ENCODE measurements at regions not wholly inside any gene's neighbourhood (a gene's known extent, or its start where the extent isn't known, plus 50 kb on each side); places are given as distances from the start of the nearest gene placed in this dataset.

DNA sequence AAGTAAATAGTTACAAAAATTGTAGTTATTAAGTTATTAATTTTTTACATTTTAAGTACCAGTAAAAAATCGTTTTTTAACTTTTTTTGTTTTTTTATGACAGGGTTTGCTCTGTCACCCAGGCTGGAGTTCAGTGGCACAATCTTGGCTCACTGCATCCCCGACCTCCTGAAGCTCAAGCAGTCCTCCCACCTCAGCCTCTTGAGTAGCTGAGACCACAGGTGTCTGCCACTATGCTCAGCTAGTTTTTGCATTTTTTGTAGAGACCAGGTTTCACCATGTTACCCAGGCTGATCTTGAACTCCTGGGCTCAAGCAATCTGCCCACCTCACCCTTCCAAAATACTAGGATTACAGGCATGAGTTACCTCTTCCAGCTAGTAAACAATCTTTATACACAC, 477.9 kb upstream of the MIR17HG start:
- Histone ChIP-seq H3K36me3 (no peaks in the 10 kb centered on the region), H3K9me3 (no peaks in the 10 kb centered on the region), H3K27me3 (replicated peaks; ENCODE audit: insufficient read depth) (no peaks in the 10 kb centered on the region), H3K4me1 (ENCODE audit: control insufficient read depth in 1 of 2, low read depth in 2 of 2) (no peaks in the 10 kb centered on the region), H3K27ac (no peak overlapping the region), H3K4me3 (no peak overlapping the region)
- no peak for DNase-seq (ENCODE audit: low spot score)
- TF ChIP-seq, protein P1, sequence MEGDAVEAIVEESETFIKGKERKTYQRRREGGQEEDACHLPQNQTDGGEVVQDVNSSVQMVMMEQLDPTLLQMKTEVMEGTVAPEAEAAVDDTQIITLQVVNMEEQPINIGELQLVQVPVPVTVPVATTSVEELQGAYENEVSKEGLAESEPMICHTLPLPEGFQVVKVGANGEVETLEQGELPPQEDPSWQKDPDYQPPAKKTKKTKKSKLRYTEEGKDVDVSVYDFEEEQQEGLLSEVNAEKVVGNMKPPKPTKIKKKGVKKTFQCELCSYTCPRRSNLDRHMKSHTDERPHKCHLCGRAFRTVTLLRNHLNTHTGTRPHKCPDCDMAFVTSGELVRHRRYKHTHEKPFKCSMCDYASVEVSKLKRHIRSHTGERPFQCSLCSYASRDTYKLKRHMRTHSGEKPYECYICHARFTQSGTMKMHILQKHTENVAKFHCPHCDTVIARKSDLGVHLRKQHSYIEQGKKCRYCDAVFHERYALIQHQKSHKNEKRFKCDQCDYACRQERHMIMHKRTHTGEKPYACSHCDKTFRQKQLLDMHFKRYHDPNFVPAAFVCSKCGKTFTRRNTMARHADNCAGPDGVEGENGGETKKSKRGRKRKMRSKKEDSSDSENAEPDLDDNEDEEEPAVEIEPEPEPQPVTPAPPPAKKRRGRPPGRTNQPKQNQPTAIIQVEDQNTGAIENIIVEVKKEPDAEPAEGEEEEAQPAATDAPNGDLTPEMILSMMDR (IDR thresholded peaks at IDR 0.05) = no peak
- ATAC-seq (ENCODE audit: insufficient number of reproducible peaks, low FRiP score, low read depth) = no peak

DNA sequence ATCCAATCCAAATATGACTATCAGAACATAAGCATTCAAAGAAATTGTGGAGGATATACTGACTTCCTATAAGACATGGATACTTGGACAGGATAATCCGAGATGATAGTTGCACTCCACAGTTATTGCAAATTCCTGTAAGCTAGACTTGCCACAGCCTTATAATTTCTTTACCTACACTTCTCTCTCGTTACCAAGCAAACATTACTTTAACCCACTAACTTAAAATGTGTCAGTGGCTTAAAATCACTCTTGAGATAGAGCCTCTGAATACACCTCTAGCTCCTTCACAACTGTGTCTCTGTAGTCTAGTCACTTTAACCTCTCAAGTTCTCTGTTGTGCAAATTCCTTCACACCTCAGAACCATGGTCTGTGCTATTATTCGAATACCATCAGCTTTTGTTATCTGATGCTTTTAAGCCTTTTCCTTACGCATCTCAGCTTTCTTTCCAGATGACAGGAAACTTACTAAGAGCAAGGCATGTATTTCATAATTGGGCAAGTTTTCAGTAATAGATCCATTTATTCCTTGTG, 474.9 kb upstream of the MIR17HG start:
- Histone ChIP-seq H3K4me1 (ENCODE audit: control insufficient read depth in 1 of 2, low read depth in 2 of 2) (no peaks in the 10 kb centered on the region), H3K27me3 (replicated peaks; ENCODE audit: insufficient read depth) (no peaks in the 10 kb centered on the region), H3K27ac (no peak overlapping the region), H3K4me3 (no peak overlapping the region), H3K36me3 (no peaks in the 10 kb centered on the region), H3K9me3 (no peaks in the 10 kb centered on the region)
- TF ChIP-seq, protein P1 (IDR thresholded peaks at IDR 0.05) = no peak
- ATAC-seq (ENCODE audit: insufficient number of reproducible peaks, low FRiP score, low read depth) (no peak), DNase-seq (ENCODE audit: low spot score) (no peak)

DNA sequence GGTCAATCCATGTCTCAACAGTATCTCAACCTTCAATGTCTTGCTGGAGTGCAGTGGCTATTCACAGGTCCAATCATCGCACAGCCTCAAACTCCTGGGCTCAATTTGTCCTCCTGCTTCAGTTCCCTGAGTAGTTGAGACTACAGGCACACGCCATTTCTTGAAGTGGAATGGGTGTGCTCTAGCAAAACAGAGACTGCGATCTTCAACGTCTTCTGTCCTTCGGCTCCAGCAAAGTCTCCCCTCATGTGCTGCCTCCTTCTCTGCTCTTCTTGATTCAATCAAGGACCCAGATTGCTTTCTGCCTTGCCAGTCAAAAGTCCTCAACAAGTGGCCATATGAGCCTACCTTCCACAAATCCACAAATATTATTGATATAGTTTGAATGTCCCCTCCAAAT, 466.7 kb upstream of the MIR17HG start:
- no peak for ATAC-seq (ENCODE audit: insufficient number of reproducible peaks, low FRiP score, low read depth)
- H3K27ac ChIP-seq = no peak overlapping the region

DNA sequence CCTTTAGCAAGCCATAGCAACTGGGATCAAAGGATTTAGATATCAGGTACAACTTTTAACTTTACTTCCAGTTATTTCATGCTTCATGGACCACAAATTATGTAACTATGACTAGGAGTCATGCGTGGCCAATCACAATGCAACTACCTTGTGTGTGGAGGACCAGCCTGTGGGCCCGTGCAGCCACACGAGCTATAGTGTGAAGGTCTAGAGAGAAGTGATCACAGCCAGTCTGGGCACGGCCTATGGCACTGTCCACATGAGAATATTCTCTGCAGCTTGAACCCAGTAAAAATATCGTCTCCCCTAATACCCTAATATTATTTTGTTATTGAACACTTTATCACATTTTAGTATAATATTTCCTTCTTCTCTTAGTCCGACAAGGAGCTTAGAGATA, 464.9 kb upstream of the MIR17HG start:
- Histone ChIP-seq H3K27me3 (replicated peaks; ENCODE audit: insufficient read depth) (no peaks in the 10 kb centered on the region), H3K4me3 (no peak overlapping the region), H3K36me3 (no peaks in the 10 kb centered on the region), H3K4me1 (ENCODE audit: control insufficient read depth in 1 of 2, low read depth in 2 of 2) (no peaks in the 10 kb centered on the region), H3K9me3 (no peaks in the 10 kb centered on the region), H3K27ac (no peak overlapping the region)
- ATAC-seq (ENCODE audit: insufficient number of reproducible peaks, low FRiP score, low read depth) (no peak), DNase-seq (ENCODE audit: low spot score) (no peak)
- TF ChIP-seq, protein P1 (IDR thresholded peaks at IDR 0.05) = no peak

More for the DNA sequence above, 466.7 kb upstream of the MIR17HG start:
- no peaks in the 10 kb centered on the region for H3K27me3 ChIP-seq (replicated peaks; ENCODE audit: insufficient read depth)
- no peak for DNase-seq (ENCODE audit: low spot score)
- TF ChIP-seq, protein P1 (IDR thresholded peaks at IDR 0.05) = no peak
- H3K9me3 ChIP-seq = no peaks in the 10 kb centered on the region
- no peaks in the 10 kb centered on the region for H3K4me1 ChIP-seq (ENCODE audit: control insufficient read depth in 1 of 2, low read depth in 2 of 2)
- no peak overlapping the region for H3K4me3 ChIP-seq
- H3K36me3 ChIP-seq = no peaks in the 10 kb centered on the region

DNA sequence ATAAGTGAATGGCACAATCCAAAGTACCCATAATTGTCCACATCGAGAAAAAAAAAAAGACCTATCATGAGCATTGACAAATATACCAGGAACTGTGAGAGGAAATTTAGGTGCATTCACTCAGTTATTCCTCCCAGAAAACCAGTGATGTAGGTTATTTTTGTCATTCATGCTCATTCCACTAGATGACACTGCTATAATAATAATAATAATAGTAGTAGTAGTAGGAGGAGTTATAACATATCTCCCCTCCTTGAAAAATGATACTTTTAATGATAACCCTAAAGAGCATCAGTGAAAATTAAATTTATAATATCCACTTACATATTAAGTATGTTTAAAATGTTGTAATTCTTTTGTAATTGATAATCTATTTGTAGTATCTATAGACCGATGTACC, 463.9 kb upstream of the MIR17HG start:
- no peak overlapping the region for H3K4me3 ChIP-seq
- TF ChIP-seq, protein P1 (IDR thresholded peaks at IDR 0.05) = no peak
- ATAC-seq (ENCODE audit: insufficient number of reproducible peaks, low FRiP score, low read depth) (no peak), DNase-seq (ENCODE audit: low spot score) (no peak)
- H3K9me3 ChIP-seq = no peaks in the 10 kb centered on the region
- H3K27ac ChIP-seq = no peak overlapping the region
- H3K36me3 ChIP-seq = no peaks in the 10 kb centered on the region
- H3K4me1 ChIP-seq (ENCODE audit: control insufficient read depth in 1 of 2, low read depth in 2 of 2) = no peaks in the 10 kb centered on the region
- no peaks in the 10 kb centered on the region for H3K27me3 ChIP-seq (replicated peaks; ENCODE audit: insufficient read depth)

Data from thoracic aorta (tissue), 2 donors.